SK-N-MC (cell line): ENCODE measurements at regions not wholly inside any gene's neighbourhood (a gene's known extent, or its start where the extent isn't known, plus 50 kb on each side); places are given as distances from the start of the nearest gene placed in this dataset.

Experiments used
- EZH2 ChIP-seq: fragments of 200-600 bp; sonication (generic); IDR thresholded peaks from one replicate; pipeline ENCODE4 v1.6.1; 2017; ENCODE audit warnings: antibody characterized with exemption
- POLR2AphosphoS5 ChIP-seq: IDR thresholded peaks from 2 replicates; pipeline ENCODE4 v1.6.1; 2012; ENCODE audit warnings: mild to moderate bottlenecking, low read depth, low read length, borderline replicate concordance

DNA sequence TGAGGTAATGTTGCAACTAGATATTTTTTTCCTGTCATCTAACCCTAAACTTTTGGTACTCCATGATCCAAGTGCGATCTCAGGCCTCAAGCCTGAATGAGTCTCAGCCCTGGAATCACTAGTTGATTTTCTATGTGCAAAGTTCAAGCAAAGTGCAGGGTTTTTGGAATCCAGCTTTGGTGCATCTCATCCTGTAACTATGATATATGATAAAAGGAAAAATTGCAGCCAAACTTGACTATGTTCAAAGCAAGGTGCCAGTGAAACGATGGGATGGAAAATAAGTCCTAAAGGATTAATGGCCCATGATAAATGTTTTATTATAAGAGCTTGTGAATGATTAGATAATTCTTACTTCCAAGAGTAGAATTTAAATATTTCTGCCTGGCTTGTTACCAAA lies 78.9 kb upstream of the NT5C1B start:
- no peak for TF ChIP-seq EZH2
- TF ChIP-seq POLR2AphosphoS5, result no peak
